RWPE1 (cell line): ENCODE measurements at regions not wholly inside any gene's neighbourhood (a gene's known extent, or its start where the extent isn't known, plus 50 kb on each side); places are given as distances from the start of the nearest gene placed in this dataset.
"Not testable (repeated sequence)": the region's sequence is repeated elsewhere in the genome, so short reads cannot be mapped to it uniquely, and the experiment has no call there.

Experiments used
- CTCF ChIA-PET: fragments of 350-600 bp; sonication (Branson Sonifier 250); formaldehyde crosslinking; extraction: SDS; loops from one replicate; lab custom pipeline; 2021; lab: Yijun Ruan, JAX
- POLR2A ChIA-PET: fragments of 400-600 bp; formaldehyde crosslinking; extraction: SDS; loops from one replicate; lab custom pipeline; 2020; ENCODE audit warnings: antibody characterized with exemption; ENCODE audit not compliant: low non-redundant PET; lab: Yijun Ruan, JAX
- DNase-seq: peaks from one replicate; pipeline ENCODE4 v3.0.0; 2012; ENCODE audit warnings: low spot score
- H3K27ac ChIP-seq: fragments of 450-650 bp; 2 replicates; pipeline ENCODE4 v1.5.1; 2017
- TF ChIP-seq, protein P1 (sequence below): fragments of 450-650 bp; conservative IDR thresholded peaks from 2 replicates; pipeline ENCODE4 v1.5.1; 2017; ENCODE audit warnings: low read depth, mild to moderate bottlenecking

DNA sequence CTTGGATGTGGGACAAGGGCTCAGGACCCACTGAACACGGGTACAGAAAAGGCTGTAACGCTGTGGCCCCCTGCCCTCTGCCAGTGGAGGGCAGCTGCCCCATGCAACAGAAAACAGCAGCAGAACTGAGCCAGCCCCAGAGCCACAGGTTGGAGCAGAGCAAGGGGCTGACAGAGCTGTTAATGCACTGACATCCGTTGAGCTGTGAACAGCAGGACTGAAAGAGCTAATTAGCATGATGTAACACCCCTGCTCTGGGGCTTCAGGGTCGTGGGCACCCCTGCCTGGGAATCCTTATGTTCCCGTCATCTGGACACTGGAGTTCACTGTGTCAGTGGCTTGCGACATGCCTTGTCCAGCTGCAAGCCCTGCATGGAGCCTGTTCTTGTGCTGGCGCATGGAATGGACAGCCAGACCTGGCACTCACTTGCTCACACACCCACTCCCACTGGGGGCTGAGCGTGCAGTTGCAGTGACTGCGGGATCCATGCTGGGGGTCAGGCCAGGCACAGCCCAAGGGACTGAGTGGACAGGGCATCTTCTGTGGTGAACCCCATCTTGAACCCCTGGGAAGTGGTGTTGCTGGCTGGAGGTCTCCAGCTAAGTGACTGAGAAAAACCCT is 293.7 kb downstream of the DNAJB9 start:
- no peak for DNase-seq
- TF ChIP-seq, protein P1, sequence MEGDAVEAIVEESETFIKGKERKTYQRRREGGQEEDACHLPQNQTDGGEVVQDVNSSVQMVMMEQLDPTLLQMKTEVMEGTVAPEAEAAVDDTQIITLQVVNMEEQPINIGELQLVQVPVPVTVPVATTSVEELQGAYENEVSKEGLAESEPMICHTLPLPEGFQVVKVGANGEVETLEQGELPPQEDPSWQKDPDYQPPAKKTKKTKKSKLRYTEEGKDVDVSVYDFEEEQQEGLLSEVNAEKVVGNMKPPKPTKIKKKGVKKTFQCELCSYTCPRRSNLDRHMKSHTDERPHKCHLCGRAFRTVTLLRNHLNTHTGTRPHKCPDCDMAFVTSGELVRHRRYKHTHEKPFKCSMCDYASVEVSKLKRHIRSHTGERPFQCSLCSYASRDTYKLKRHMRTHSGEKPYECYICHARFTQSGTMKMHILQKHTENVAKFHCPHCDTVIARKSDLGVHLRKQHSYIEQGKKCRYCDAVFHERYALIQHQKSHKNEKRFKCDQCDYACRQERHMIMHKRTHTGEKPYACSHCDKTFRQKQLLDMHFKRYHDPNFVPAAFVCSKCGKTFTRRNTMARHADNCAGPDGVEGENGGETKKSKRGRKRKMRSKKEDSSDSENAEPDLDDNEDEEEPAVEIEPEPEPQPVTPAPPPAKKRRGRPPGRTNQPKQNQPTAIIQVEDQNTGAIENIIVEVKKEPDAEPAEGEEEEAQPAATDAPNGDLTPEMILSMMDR: no peak
- CTCF ChIA-PET: no interaction called here
- H3K27ac ChIP-seq: no peak overlapping the region
- POLR2A ChIA-PET: no interaction called here

DNA sequence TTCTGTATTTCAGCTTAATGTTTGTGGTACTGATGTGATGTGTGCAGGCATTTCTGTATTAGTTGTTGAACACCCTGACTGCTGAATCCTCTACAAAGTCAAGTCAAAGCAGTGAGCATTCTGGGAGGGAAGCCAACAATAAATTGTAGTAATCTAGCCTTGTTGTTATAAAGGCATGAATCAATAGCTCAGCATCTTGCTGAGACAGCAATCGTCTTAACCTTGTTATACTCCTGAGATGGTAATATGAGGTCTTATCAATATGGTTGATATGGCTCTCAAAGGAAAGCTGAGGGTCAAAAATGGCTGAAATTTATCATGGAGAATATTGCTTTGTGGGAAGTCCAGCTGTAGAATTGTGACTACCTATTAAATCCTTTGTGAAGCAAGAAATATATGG is 299.4 kb downstream of the DNAJB9 start:
- TF ChIP-seq, protein P1: no peak
- no peak overlapping the region for H3K27ac ChIP-seq
- no peak for DNase-seq
- ChIA-PET CTCF (no interaction called here), POLR2A (no interaction called here)

DNA sequence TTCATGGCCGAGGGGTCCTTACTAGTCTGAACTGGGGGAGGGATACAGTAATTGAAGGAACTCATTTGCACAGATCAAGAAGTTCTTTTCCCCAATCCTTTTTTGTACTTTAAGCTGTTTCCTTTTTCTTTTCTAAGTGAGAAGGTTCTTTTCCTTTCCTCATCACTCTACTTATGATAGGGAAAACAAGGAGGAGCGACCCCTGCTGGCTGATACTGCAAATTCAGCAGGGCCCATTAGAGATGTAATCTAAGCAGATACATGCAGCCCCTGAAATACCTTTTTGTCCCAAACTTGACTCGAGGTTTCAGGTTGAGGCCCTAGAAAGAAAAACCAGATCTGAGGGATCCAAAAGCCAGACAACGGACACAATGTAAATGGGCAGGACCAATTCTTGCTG is 305.5 kb downstream of the DNAJB9 start:
- ChIA-PET CTCF (no interaction called here), POLR2A (no interaction called here)
- TF ChIP-seq, protein P1: no peak
- no peak for DNase-seq
- no peak overlapping the region for H3K27ac ChIP-seq

DNA sequence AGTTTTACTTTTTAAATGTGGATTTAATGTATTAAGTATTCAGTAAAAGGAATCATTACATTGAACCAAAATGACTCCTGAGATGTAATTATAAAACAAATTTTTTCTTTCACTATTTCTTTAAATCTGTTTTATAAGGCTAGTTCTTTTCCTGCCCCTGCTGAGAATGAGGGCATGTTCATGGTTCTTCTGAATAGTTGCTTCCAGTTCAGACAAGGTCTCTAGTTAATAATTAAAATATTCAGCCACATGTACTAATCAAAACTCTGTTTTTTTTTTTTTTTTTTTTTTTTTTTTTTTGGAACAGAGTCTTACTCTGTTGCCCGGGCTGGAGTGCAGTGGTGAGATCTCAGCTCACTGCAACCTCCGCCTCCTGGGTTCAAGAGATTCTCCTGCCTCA is 321.2 kb downstream of the DNAJB9 start:
- ChIA-PET POLR2A (no interaction called here), CTCF (no interaction called here)
- TF ChIP-seq, protein P1: no peak
- no peak for DNase-seq
- no peak overlapping the region for H3K27ac ChIP-seq

DNA sequence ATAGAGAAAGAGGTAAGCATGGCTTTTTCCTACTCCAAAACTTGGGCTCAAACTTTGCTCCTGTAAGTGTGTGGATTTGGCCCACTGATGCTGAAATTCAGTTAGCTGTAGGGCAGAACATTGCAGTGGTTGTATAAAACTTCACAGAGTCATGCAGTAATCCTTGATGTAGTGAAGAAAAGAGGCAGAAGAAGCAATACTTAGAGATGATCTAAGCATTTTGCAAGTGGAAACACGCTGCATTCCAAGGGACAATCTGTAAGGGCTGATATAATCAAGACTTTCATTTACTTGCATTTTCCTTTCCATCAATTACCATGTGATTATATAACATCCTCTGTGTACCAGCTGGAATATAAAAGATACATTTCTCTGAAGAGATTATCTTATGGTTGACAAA is 338.8 kb downstream of the DNAJB9 start:
- TF ChIP-seq, protein P1: no peak
- ChIA-PET POLR2A (no interaction called here), CTCF (no interaction called here)
- no peak for DNase-seq
- H3K27ac ChIP-seq: no peak overlapping the region

DNA sequence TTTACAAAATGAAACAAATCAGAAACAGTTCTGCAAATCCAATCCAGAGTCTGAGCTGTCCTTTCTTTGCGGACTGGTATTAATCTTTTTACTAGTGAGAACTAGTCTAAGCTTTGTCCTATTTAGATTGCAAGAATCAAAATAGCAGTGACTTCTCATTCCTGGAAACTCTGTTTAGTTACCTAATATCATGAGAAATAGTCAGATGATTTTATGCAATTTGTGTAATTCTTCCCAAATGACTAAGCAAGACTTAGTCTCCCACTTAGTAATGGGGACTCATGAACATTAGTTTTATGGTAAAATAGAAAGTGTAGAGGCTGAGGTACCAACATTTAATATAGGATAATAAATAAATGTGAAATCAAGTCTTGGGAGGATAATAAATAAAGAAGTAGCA is 341.3 kb downstream of the DNAJB9 start:
- no peak for DNase-seq
- no peak overlapping the region for H3K27ac ChIP-seq
- TF ChIP-seq, protein P1: no peak
- CTCF ChIA-PET: no interaction called here
- POLR2A ChIA-PET: no interaction called here

DNA sequence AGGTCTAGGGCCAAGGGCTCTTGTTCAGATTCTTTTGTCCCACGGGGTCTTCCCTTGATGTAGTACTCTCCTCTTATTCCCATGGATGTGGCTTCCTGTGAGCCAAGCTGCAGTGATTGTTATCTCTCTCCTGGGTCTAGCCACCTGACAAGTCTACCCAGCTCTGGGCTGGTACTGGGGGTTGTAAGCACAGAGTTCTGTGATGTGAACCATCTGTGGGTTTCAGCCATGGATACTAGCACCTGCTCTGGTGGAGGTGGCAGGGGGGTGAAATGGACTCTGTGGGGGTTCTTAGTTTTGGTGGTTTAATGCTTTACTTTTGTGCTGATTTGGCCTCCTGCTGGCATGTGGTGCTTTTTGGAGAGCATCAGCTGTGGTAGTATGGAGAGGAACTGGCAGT is 350.8 kb downstream of the DNAJB9 start:
- TF ChIP-seq, protein P1: no peak
- H3K27ac ChIP-seq: no peak overlapping the region
- ChIA-PET POLR2A (no interaction called here), CTCF (no interaction called here)
- no peak for DNase-seq

DNA sequence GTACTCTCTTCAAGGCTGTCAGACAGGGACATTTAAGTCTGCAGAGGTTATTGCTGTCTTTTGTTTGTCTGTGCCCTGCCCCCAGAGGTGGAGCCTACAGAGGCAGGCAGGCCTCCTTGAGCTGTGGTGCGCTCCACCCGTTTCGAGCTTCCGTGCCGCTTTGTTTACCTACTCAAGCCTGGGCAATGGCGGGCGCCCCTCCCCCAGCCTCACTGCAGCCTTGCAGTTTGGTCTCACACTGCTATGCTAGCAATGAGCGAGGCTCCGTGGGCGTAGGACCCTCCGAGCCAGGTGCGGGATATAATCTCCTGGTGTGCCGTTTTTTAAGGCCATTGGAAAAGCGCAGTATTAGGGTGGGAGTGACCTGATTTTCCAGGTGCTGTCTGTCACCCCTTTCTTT is 373.4 kb downstream of the DNAJB9 start:
- CTCF ChIA-PET, H3K27ac ChIP-seq, DNase-seq, POLR2A ChIA-PET: not testable (repeated sequence)
